Endothelial cell of umbilical vein (primary cell): ENCODE measurements at regions not wholly inside any gene's neighbourhood (a gene's known extent, or its start where the extent isn't known, plus 50 kb on each side); places are given as distances from the start of the nearest gene placed in this dataset.

Experiments
- CTCF ChIP-seq, 2 donors: IDR thresholded peaks; 1 replicate in 1 of 2; 2 replicates in 1 of 2; pipeline ENCODE4 v1.5.1; 2011; ENCODE audit warnings: low read length in 2 of 2, mild to moderate bottlenecking in 2 of 2, moderate library complexity in 2 of 2, control low read depth in 1 of 2, inconsistent platforms in 1 of 2, low read depth in 1 of 2; ENCODE audit not compliant: insufficient read depth in 1 of 2; ENCODE audit errors: extremely low read depth in 1 of 2
- POLR2A ChIP-seq: IDR thresholded peaks from 2 replicates; pipeline ENCODE4 v1.6.1; 2012; ENCODE audit warnings: low read depth, mild to moderate bottlenecking, control low read depth, low read length
- POLR2AphosphoS5 ChIP-seq: IDR thresholded peaks from 2 replicates; pipeline ENCODE4 v1.6.1; 2012; ENCODE audit warnings: low read depth, mild to moderate bottlenecking, control low read depth, low read length, moderate library complexity; ENCODE audit not compliant: insufficient read depth

GRCh38 chr6:140226637-140227036 lies 852.2 kb upstream of the CITED2 start:
- no peak for TF ChIP-seq POLR2A
- TF ChIP-seq POLR2AphosphoS5 = no peak
- TF ChIP-seq CTCF (IDR thresholded peaks at IDR 0.05; ENCODE audit: extremely low read depth in 1 of 2, insufficient read depth in 1 of 2, low read depth in 1 of 2, low read length in 2 of 2) = no peak
